K562 (cell line): ENCODE measurements at regions not wholly inside any gene's neighbourhood (a gene's known extent, or its start where the extent isn't known, plus 50 kb on each side); places are given as distances from the start of the nearest gene placed in this dataset.
A peak's percentile ranks its signal among the peaks of the same experiment; 100 is the strongest.

Experiments
- ATAC-seq: fragments of 200-7000 bp; cut with Tn5 transposase; 3 replicates; pipeline ENCODE4 v1.9.1; 2020; ENCODE audit warnings: moderate library complexity
- BruUV-seq: library from RNA; stranded (reverse); fragments of 400-500 nt; replicated peaks from 2 replicates; lab custom pipeline; 2021; lab: Mats Ljungman, UMichigan
- CTCF ChIA-PET: fragments of 300-600 bp; formaldehyde crosslinking; extraction: SDS; loops from one replicate; lab custom pipeline; 2021; ENCODE audit warnings: low intra/inter-chr PET ratio; lab: Yijun Ruan, JAX
- POLR2A ChIA-PET: fragments of 300-600, 350-650 bp; sonication (Branson Sonifier 250); formaldehyde crosslinking; extraction: SDS; loops from one replicate; lab custom pipeline; 2021; ENCODE audit warnings: antibody characterized with exemption, inconsistent platforms; lab: Yijun Ruan, JAX
- DNase-seq, 4 experiments: peaks; one replicate each; pipeline versions ENCODE4 v3.0.0 to v3.0.0-alpha.2; 2011 to 2018; ENCODE audit warnings: low spot score in 3 of 4, mixed read lengths in 3 of 4; ENCODE audit errors: extremely low read depth in 1 of 4
- FAIRE-seq: peaks from 2 replicates; lab custom pipeline; 2011; peaks lifted over from hg19 to GRCh38; lab: Jason Lieb, UNC
- H2AFZ ChIP-seq: 2 replicates; pipeline ENCODE4 v1.6.0; 2011; ENCODE audit warnings: low read depth, low read length, control low read depth, inconsistent platforms
- H3K27ac ChIP-seq: fragments of 200-600 bp; 3 replicates; pipeline ENCODE4 v1.8.0; 2011; ENCODE audit warnings: low read depth, mild to moderate bottlenecking, control low read depth, inconsistent platforms, low read length, moderate library complexity, mixed read lengths; ENCODE audit errors: extremely low read depth
- H3K27me3 ChIP-seq, 2 experiments: fragments of 300-600 bp in 1 of 2; 2 replicates in 1 of 2; 3 replicates in 1 of 2; pipeline versions ENCODE4 v1.6.0 to v1.8.0; 2011; ENCODE audit warnings: inconsistent platforms in 2 of 2, low read length in 2 of 2, mild to moderate bottlenecking in 1 of 2, mixed read lengths in 1 of 2, moderate library complexity in 1 of 2; ENCODE audit not compliant: control insufficient read depth in 2 of 2, insufficient read depth in 2 of 2
- H3K36me3 ChIP-seq: fragments of 300-600 bp; 3 replicates; pipeline ENCODE4 v1.8.0; 2011; ENCODE audit warnings: mild to moderate bottlenecking, low read length, inconsistent platforms; ENCODE audit not compliant: control insufficient read depth, insufficient read depth
- H3K4me1 ChIP-seq, 2 experiments: fragments of 200-600 bp in 1 of 2; replicated peaks in 1 of 2; 2 replicates in 1 of 2; 3 replicates in 1 of 2; pipeline versions ENCODE4 v1.5.1 to v1.8.0; 2011; ENCODE audit warnings: inconsistent platforms in 2 of 2, low read length in 2 of 2, mild to moderate bottlenecking in 1 of 2, mixed read lengths in 1 of 2, moderate library complexity in 1 of 2; ENCODE audit not compliant: control insufficient read depth in 2 of 2, insufficient read depth in 2 of 2
- H3K4me2 ChIP-seq: 2 replicates; pipeline ENCODE4 v1.6.1; 2011; ENCODE audit warnings: low read length, control low read depth, inconsistent platforms, mixed read lengths; ENCODE audit not compliant: insufficient read depth
- H3K4me3 ChIP-seq: fragments of 200-600 bp; sonication (generic), shearing (Covaris generic); 2 replicates; pipeline ENCODE4 v1.5.1; 2016; ENCODE audit warnings: control low read depth, inconsistent platforms
- H3K79me2 ChIP-seq: fragments of 200-600 bp; 3 replicates; pipeline ENCODE4 v1.8.0; 2011; ENCODE audit warnings: low read length, inconsistent platforms; ENCODE audit not compliant: control insufficient read depth, insufficient read depth
- H3K9ac ChIP-seq, 2 experiments: 2 replicates each; pipeline versions ENCODE4 v1.6.0 to v1.6.1; 2011; ENCODE audit warnings: low read depth in 2 of 2, low read length in 2 of 2, control low read depth in 1 of 2, inconsistent platforms in 1 of 2, mild to moderate bottlenecking in 1 of 2, mixed read lengths in 1 of 2; ENCODE audit not compliant: insufficient read depth in 1 of 2
- H3K9me1 ChIP-seq: one replicate; pipeline ENCODE4 v1.6.0; 2011; ENCODE audit warnings: inconsistent platforms, mild to moderate bottlenecking, low read length, moderate library complexity; ENCODE audit not compliant: control insufficient read depth, insufficient read depth
- H3K9me3 ChIP-seq: replicated peaks from 2 replicates; pipeline ENCODE4 v1.5.1; 2011; ENCODE audit warnings: low read depth, low read length, inconsistent platforms; ENCODE audit not compliant: control insufficient read depth, insufficient read depth
- H4K20me1 ChIP-seq: replicated peaks from 2 replicates; pipeline ENCODE4 v1.6.1; 2011; ENCODE audit warnings: low read length, inconsistent platforms, mixed read lengths; ENCODE audit not compliant: control insufficient read depth, insufficient read depth
- ID3 ChIP-seq, 2 experiments: fragments of 250-450 bp in 1 of 2; fragments of 450-650 bp in 1 of 2; sonication (Bioruptor Pico) in 1 of 2; IDR thresholded peaks; 2 replicates each; pipeline versions ENCODE4 v1.6.1 to v1.8.0; 2016 to 2021; ENCODE audit warnings: mild to moderate bottlenecking in 2 of 2, moderate library complexity in 2 of 2, missing compliant biosample characterization in 1 of 2, missing genetic modification characterization in 1 of 2
- KDM1A ChIP-seq, 2 experiments: fragments of 450-650 bp; IDR thresholded peaks; 2 replicates each; pipeline ENCODE4 v1.6.1; 2016; ENCODE audit warnings: mild to moderate bottlenecking in 2 of 2
- RBBP5 ChIP-seq: fragments of 200-600 bp; sonication (generic); IDR thresholded peaks from 2 replicates; pipeline ENCODE4 v1.6.1; 2012; ENCODE audit warnings: borderline replicate concordance, mild to moderate bottlenecking, low read length, control low read depth, inconsistent platforms; ENCODE audit not compliant: insufficient read depth, poor library complexity, severe bottlenecking
- U2AF2 ChIP-seq: fragments of 200-400 bp; formaldehyde crosslinking; optimal IDR thresholded peaks from 2 replicates; pipeline ENCODE3; 2017; ENCODE audit warnings: low read depth, mild to moderate bottlenecking, low read length
- ZFP36 ChIP-seq: fragments of 150-350 bp; IDR thresholded peaks from 2 replicates; pipeline ENCODE4 v1.6.1; 2018; ENCODE audit warnings: low read length, low read depth; ENCODE audit not compliant: partially characterized antibody
- ZNF436 ChIP-seq: fragments of 250-450, 450-650 bp; sonication (Bioruptor Pico); formaldehyde crosslinking; IDR thresholded peaks from 2 replicates; pipeline ENCODE4 v1.7.0; 2020; ENCODE audit warnings: mild to moderate bottlenecking
- WGBS: fragments of 100-300 bp; shearing (Covaris generic); methylation state at CpG from one replicate; pipeline ENCODE4 v1.1.6; 2016; ENCODE audit warnings: low coverage, mixed read lengths; ENCODE audit not compliant: insufficient coverage; ENCODE audit errors: missing lambda C conversion rate; 5-methylcytosine and 5-hydroxymethylcytosine counted together
- in situ Hi-C: fragments of 300-500 bp; cut with MboI; formaldehyde crosslinking; loops from 4 replicates; pipeline ENCODE4 v1.15.0; 2018; ENCODE audit warnings: inconsistent platforms, mixed read lengths
- intact Hi-C: fragments of 100-400 bp; cut with micrococcal nuclease; formaldehyde crosslinking; loops from 2 replicates; pipeline ENCODE4 v1.14.2; 2022

GRCh38 chr5:135178476-135179155 is 144.6 kb upstream of the PITX1 start (continued):
- TF ChIP-seq U2AF2 (no peak), ZNF436 (CRISPR knock-in tag) (no peak), ID3 (CRISPR knock-in tag; IDR thresholded peaks at IDR 0.05) (no peak), ID3 (tag; IDR thresholded peaks at IDR 0.05) (no peak)

GRCh38 chr5:135177591-135177990 is 143.6 kb upstream of the PITX1 start:
- intact Hi-C loops (no loop called here), in situ Hi-C loops (no loop called here)
- POLR2A ChIA-PET, result interaction anchor here (1.3 kb wide), 1 partner anchor 10 kb away, joined by 4 read pairs; no protein-coding TSS in a partner anchor
- Histone ChIP-seq H3K9me3 (no peaks in the 10 kb centered on the region), H3K9ac (peak overlapping the region in 1 of 2 experiments; percentile 31; a peak in 2 of 4 replicates), H3K27ac (no peak overlapping the region), H3K4me3 (no peak overlapping the region), H3K4me2 (no peak overlapping the region), H3K36me3 (no peaks in the 10 kb centered on the region), H3K9me1 (no peaks in the 10 kb centered on the region), H3K27me3 (no peaks in the 10 kb centered on the region), H3K79me2 (peaks cover 7% of the 10 kb centered on the region; the same call in 1 of the 3 replicates), H4K20me1 (no peaks in the 10 kb centered on the region), H2AFZ (no peak overlapping the region)
- no TSS peak for BruUV-seq
- ATAC-seq (no peak), FAIRE-seq (no peak), DNase-seq (no peak)
- WGBS, result 56% methylated on average over 4 of the region's 4 CpGs
- CTCF ChIA-PET, result no interaction called here
- TF ChIP-seq RBBP5, result peak; percentile 32
- peak; percentile 47 for TF ChIP-seq ZFP36
- TF ChIP-seq KDM1A (IDR thresholded peaks at IDR 0.05), result no peak
- TF ChIP-seq, all 486 proteins: peak for 2
- peaks cover 24 to 38% of the 10 kb centered on the region in 2 experiments; a peak in 4 of 5 replicates for H3K4me1 ChIP-seq
